ENCODE measurements at regions not wholly inside any gene's neighbourhood (a gene's known extent, or its start where the extent isn't known, plus 50 kb on each side); places are given as distances from the start of the nearest gene placed in this dataset.

DNA sequence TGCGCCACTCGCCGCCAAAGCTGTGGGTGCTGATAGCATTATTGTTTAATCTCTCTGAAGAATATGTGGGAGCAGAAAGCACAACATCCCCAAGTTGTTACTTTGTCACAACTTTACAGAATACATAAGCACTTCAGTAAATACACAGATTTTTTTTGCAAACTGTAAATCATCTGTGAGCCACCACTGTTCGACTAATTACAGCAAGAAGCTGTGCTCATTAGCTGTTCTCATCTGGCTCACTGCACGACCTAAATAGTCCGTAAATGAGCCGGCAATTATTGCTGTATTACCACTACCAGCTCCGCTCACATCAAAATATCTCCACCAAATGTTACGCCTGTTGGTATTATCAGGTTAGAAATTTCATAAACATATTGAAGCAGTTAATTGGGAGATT, 228.9 kb upstream of the PRKD1 start:
- Histone ChIP-seq H2AFZ (ENCODE audit: low read depth) (no peak overlapping the region), H4K20me1 (ENCODE audit: insufficient read depth) (no peaks in the 10 kb centered on the region), H3K27ac (ENCODE audit: low read depth in 2 of 2, low read length in 1 of 2) (no peak overlapping the region), H3K27me3 (ENCODE audit: insufficient read depth) (no peaks in the 10 kb centered on the region), H3K4me1 (ENCODE audit: control insufficient read depth in 1 of 2, insufficient read depth in 2 of 2, low read depth in 1 of 2, low read length in 1 of 2) (no peaks in the 10 kb centered on the region), H3F3A (replicated peaks; ENCODE audit: insufficient read depth) (no peaks in the 10 kb centered on the region), H3K4me2 (no peak overlapping the region), H3K9me2 (no peaks in the 10 kb centered on the region), H3K36me3 (replicated peaks in 1 of 2; ENCODE audit: control insufficient read depth in 1 of 2, insufficient read depth in 2 of 2, low read length in 1 of 2) (no peaks in the 10 kb centered on the region), H3K9me3 (no peaks in the 10 kb centered on the region), H3K79me2 (ENCODE audit: insufficient read depth) (no peaks in the 10 kb centered on the region), H3K4me3 (ENCODE audit: low read depth in 2 of 2, low read length in 1 of 2) (no peak overlapping the region), H3K9ac (no peak overlapping the region)
- TF ChIP-seq EP300 (IDR thresholded peaks at IDR 0.05; ENCODE audit: borderline replicate concordance in 1 of 2, low read depth in 1 of 2, low read length in 1 of 2) = no peak
- TF ChIP-seq RFX5 (IDR thresholded peaks at IDR 0.05; ENCODE audit: low read length) = no peak
- no peak for TF ChIP-seq NRF1 (IDR thresholded peaks at IDR 0.05; ENCODE audit: low read depth, low read length)
- TF ChIP-seq, protein P1, sequence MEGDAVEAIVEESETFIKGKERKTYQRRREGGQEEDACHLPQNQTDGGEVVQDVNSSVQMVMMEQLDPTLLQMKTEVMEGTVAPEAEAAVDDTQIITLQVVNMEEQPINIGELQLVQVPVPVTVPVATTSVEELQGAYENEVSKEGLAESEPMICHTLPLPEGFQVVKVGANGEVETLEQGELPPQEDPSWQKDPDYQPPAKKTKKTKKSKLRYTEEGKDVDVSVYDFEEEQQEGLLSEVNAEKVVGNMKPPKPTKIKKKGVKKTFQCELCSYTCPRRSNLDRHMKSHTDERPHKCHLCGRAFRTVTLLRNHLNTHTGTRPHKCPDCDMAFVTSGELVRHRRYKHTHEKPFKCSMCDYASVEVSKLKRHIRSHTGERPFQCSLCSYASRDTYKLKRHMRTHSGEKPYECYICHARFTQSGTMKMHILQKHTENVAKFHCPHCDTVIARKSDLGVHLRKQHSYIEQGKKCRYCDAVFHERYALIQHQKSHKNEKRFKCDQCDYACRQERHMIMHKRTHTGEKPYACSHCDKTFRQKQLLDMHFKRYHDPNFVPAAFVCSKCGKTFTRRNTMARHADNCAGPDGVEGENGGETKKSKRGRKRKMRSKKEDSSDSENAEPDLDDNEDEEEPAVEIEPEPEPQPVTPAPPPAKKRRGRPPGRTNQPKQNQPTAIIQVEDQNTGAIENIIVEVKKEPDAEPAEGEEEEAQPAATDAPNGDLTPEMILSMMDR (IDR thresholded peaks at IDR 0.05) = no peak
- TF ChIP-seq FOXJ3 (CRISPR knock-in tag; IDR thresholded peaks at IDR 0.05) = no peak
- no peak for TF ChIP-seq RAD21 (IDR thresholded peaks at IDR 0.05; ENCODE audit: low read length)
- no peak for TF ChIP-seq YY1 (IDR thresholded peaks at IDR 0.05; ENCODE audit: low read depth)
- TF ChIP-seq TEAD4 (IDR thresholded peaks at IDR 0.05; ENCODE audit: borderline replicate concordance, insufficient read depth) = no peak
- no peak for TF ChIP-seq JUND (IDR thresholded peaks at IDR 0.05)
- TF ChIP-seq TAF1 (IDR thresholded peaks at IDR 0.05; ENCODE audit: borderline replicate concordance, low read depth, low read length) = no peak
- TF ChIP-seq, protein P2, sequence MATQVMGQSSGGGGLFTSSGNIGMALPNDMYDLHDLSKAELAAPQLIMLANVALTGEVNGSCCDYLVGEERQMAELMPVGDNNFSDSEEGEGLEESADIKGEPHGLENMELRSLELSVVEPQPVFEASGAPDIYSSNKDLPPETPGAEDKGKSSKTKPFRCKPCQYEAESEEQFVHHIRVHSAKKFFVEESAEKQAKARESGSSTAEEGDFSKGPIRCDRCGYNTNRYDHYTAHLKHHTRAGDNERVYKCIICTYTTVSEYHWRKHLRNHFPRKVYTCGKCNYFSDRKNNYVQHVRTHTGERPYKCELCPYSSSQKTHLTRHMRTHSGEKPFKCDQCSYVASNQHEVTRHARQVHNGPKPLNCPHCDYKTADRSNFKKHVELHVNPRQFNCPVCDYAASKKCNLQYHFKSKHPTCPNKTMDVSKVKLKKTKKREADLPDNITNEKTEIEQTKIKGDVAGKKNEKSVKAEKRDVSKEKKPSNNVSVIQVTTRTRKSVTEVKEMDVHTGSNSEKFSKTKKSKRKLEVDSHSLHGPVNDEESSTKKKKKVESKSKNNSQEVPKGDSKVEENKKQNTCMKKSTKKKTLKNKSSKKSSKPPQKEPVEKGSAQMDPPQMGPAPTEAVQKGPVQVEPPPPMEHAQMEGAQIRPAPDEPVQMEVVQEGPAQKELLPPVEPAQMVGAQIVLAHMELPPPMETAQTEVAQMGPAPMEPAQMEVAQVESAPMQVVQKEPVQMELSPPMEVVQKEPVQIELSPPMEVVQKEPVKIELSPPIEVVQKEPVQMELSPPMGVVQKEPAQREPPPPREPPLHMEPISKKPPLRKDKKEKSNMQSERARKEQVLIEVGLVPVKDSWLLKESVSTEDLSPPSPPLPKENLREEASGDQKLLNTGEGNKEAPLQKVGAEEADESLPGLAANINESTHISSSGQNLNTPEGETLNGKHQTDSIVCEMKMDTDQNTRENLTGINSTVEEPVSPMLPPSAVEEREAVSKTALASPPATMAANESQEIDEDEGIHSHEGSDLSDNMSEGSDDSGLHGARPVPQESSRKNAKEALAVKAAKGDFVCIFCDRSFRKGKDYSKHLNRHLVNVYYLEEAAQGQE (IDR thresholded peaks at IDR 0.05; ENCODE audit: low read depth, low read length) = no peak
- TF ChIP-seq, protein P3, sequence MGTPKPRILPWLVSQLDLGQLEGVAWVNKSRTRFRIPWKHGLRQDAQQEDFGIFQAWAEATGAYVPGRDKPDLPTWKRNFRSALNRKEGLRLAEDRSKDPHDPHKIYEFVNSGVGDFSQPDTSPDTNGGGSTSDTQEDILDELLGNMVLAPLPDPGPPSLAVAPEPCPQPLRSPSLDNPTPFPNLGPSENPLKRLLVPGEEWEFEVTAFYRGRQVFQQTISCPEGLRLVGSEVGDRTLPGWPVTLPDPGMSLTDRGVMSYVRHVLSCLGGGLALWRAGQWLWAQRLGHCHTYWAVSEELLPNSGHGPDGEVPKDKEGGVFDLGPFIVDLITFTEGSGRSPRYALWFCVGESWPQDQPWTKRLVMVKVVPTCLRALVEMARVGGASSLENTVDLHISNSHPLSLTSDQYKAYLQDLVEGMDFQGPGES (IDR thresholded peaks at IDR 0.05; ENCODE audit: low read depth, low read length) = no peak
- TF ChIP-seq, protein P4, sequence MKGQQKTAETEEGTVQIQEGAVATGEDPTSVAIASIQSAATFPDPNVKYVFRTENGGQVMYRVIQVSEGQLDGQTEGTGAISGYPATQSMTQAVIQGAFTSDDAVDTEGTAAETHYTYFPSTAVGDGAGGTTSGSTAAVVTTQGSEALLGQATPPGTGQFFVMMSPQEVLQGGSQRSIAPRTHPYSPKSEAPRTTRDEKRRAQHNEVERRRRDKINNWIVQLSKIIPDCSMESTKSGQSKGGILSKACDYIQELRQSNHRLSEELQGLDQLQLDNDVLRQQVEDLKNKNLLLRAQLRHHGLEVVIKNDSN (IDR thresholded peaks at IDR 0.05; ENCODE audit: borderline replicate concordance, low read depth) = no peak
- TF ChIP-seq FOXM1 (IDR thresholded peaks at IDR 0.05; ENCODE audit: low read depth) = no peak
- TF ChIP-seq, protein P5, sequence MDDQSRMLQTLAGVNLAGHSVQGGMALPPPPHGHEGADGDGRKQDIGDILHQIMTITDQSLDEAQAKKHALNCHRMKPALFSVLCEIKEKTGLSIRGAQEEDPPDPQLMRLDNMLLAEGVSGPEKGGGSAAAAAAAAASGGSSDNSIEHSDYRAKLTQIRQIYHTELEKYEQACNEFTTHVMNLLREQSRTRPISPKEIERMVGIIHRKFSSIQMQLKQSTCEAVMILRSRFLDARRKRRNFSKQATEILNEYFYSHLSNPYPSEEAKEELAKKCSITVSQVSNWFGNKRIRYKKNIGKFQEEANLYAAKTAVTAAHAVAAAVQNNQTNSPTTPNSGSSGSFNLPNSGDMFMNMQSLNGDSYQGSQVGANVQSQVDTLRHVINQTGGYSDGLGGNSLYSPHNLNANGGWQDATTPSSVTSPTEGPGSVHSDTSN (IDR thresholded peaks at IDR 0.05) = no peak
- TF ChIP-seq RCOR1 (IDR thresholded peaks at IDR 0.05; ENCODE audit: low read length) = no peak
- TF ChIP-seq FOSL2 (IDR thresholded peaks at IDR 0.05; ENCODE audit: borderline replicate concordance, low read depth) = no peak
- TF ChIP-seq TCF12 (IDR thresholded peaks at IDR 0.05) = no peak
- no peak for TF ChIP-seq CHD2 (IDR thresholded peaks at IDR 0.05; ENCODE audit: low read length, partially characterized antibody)
- TF ChIP-seq EZH2phosphoT487 (IDR thresholded peaks at IDR 0.05; ENCODE audit: borderline replicate concordance, low read depth) = no peak
- 14% methylated on average over 9 of the region's 9 CpGs for WGBS (ENCODE audit: low lambda C conversion rate)
- no peak for DNase-seq
- ChIA-PET CTCF (no interaction called here), POLR2A (no interaction called here)

Measured in SK-N-SH (cell line).